ENCODE measurements at regions not wholly inside any gene's neighbourhood (a gene's known extent, or its start where the extent isn't known, plus 50 kb on each side); places are given as distances from the start of the nearest gene placed in this dataset.

DNA sequence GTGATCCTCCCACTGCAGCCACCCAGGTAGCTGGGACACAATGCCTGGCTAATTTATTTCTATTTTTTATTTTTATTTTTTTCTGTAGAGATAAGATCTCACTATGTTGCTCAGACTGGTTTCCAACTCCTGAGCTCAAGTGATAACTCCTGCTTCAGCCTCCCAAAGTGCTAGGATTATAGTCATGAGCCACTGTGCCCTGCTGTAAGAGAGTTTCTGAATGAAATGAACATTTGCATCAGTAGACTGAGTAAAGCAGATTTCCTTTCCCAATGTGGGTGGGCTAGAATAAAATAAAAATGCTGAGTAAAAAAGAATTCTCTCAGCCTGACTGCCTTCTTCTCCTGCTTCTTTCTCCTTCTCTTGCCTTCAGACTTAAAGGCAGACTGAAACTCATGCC is 555.4 kb upstream of the PITX2 start:
- Histone ChIP-seq H3K27me3 (no peaks in the 10 kb centered on the region), H3K36me3 (no peaks in the 10 kb centered on the region), H3K4me3 (no peak overlapping the region), H3K9me3 (no peaks in the 10 kb centered on the region)
- DNase-seq: no peak

DNA sequence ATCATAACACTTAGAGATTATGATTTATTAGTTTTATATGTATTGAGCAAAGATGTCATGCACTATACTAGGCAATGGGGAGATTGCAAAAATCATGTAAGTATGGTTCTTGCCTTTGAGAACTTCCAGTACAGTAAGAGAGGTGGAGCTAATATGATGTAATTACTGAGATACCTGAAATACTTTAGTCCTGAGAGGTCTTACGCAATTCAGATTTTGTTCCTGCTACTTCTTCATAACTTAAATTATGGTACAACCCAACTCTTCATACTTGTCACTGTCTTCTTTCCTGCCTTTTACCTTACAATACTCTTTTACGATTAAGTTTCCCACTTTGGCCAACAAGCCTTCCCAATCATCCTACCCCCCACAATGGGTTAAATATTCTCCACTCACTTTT is 564.2 kb upstream of the PITX2 start:
- DNase-seq: no peak
- Histone ChIP-seq H3K9me3 (no peaks in the 10 kb centered on the region), H3K36me3 (no peaks in the 10 kb centered on the region), H3K27me3 (no peaks in the 10 kb centered on the region), H3K4me3 (no peak overlapping the region)

DNA sequence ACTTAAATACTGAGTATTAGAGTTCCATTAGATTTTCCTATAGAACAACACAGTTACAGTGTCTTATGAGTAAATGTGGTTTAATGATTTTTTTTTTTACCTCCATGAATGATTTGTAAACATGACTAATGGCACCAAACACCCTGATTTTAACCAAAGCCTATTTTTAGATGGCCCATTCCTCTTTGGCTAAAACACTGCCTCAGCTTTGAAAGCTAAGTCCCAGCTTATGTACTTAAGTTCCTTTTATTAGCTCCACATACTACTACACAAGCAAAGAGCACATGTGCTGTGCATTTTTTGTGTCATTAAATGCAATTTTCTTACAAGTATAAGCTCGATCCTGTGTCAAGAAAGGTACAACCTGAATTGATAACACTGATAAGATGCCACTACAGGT is 575.6 kb upstream of the PITX2 start:
- DNase-seq: no peak
- Histone ChIP-seq H3K27me3 (no peaks in the 10 kb centered on the region), H3K4me3 (no peak overlapping the region), H3K9me3 (no peaks in the 10 kb centered on the region), H3K36me3 (no peaks in the 10 kb centered on the region)

DNA sequence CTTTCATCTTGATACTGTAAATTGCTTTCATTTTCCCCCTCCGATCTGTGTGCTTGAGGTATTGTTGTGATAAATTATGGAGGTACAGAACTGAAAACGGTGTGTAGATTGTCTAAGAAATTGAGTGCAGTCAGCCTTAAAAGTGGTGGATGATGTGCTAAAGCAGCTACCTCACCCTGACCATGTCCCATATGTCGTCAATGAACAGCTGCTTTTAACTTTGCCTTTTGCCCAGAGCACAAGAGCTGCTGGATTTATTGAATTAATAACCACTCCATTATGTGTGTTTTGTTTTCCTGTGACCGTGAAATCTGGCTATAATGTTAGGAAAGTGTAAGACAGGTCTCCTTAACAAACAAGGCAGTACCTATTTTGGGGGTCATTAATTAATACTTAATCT is 581.9 kb upstream of the PITX2 start:
- Histone ChIP-seq H3K36me3 (no peaks in the 10 kb centered on the region), H3K9me3 (no peaks in the 10 kb centered on the region), H3K27me3 (no peaks in the 10 kb centered on the region), H3K4me3 (no peak overlapping the region)
- no peak for DNase-seq

DNA sequence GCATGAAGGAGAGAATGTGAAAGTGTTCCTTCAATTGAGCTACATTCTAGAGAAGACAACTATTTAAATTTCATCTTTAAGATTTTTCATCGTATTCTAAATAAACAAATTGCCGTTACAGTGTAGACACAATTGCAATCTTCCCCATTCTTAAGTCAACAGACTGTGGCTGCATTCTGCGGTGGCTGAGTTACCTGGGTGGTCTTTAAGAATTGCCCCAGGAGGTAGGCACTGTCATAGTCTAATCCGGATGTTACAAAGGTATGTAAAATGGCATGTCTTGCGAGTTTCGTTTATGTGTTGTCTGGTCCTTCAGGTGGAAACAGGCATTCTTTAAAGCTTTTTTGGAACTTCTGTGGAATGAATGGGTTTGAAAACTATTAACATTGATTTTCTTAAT is 586.1 kb upstream of the PITX2 start:
- Histone ChIP-seq H3K27me3 (no peaks in the 10 kb centered on the region), H3K36me3 (no peaks in the 10 kb centered on the region), H3K4me3 (no peak overlapping the region), H3K9me3 (no peaks in the 10 kb centered on the region)
- no peak for DNase-seq

DNA sequence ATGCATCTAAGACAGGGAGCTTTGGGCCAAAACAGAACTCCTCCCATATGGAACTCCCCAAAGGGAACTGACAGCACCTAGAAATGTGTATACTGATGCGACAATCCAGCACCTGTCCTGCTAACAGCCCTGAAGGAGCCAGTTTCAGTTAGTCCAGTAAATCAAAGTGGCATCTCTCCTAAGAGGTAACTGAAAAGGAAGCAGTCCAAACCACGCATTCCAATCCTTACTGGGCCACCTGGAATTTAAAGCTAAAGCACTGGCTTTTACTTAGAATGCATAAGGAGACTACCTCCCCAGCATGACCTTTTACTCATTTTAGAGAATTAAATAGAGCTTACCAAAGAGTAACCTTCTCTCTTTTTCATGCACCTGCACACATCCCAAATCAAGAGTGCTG is 586.8 kb upstream of the PITX2 start:
- H3K27me3 ChIP-seq: no peaks in the 10 kb centered on the region
- H3K9me3 ChIP-seq: no peaks in the 10 kb centered on the region
- no peaks in the 10 kb centered on the region for H3K36me3 ChIP-seq
- H3K4me3 ChIP-seq: no peak overlapping the region
- no peak for DNase-seq

DNA sequence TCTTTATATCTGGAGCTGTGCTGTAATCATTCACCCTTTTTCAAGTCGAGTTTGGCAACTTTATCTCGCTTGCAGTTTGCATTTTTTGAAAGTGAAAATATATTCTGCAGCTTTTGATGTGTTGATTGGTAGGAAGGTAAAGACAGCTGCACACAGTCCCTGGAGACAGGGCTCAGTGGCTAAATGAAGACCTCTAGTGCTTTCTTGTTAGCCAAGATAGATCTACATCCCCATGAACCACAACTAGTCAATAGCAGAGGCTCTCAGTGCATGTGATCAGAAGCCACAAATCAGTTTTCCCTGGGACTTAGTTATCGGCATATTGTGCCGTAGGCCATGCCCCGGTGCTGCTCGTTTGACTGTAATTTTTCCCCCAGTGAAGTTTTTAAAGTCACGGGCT is 587.7 kb upstream of the PITX2 start:
- Histone ChIP-seq H3K36me3 (no peaks in the 10 kb centered on the region), H3K27me3 (no peaks in the 10 kb centered on the region), H3K4me3 (no peak overlapping the region), H3K9me3 (no peaks in the 10 kb centered on the region)
- DNase-seq: no peak

DNA sequence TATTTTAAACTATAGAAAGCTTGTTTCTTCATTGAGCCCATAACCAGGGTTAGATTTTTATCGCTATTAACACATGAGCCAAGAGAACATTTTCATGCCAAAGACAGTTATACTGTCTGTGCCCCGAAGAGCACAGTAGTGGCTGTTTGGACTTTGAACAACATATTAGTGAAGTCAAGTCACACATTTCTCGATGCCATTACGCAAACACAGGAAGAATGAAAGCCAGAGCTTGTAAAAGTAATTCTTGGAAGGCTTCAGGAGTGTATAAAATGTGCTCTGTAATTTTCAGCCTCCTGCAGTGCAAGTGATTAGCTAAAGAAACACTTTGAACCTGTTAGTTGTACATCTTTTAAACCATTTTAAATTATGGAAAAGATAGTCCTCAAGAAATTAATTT is 590.7 kb upstream of the PITX2 start:
- no peak overlapping the region for H3K4me3 ChIP-seq
- no peak for DNase-seq
- H3K36me3 ChIP-seq: no peaks in the 10 kb centered on the region
- no peaks in the 10 kb centered on the region for H3K9me3 ChIP-seq
- H3K27me3 ChIP-seq: no peaks in the 10 kb centered on the region

DNA sequence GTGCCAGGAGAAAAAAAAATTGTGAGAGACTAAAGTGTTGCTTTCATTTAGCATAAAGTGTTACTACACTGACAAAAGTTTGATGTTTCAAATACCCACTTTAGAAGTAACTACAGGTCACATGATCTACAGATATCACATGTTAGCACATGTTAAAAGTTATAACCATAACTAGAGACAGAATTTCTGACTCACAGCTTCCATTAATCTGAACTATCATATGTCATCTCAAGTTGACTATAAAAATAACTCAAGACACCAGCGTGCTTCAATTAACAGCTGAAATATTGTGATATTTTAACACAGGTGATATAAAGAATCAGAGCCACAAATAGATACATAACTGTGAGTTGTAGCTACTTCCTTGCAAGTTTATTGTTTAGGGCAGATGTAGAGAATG is 591.5 kb upstream of the PITX2 start:
- Histone ChIP-seq H3K4me3 (no peak overlapping the region), H3K27me3 (no peaks in the 10 kb centered on the region), H3K9me3 (no peaks in the 10 kb centered on the region), H3K36me3 (no peaks in the 10 kb centered on the region)
- DNase-seq: no peak

DNA sequence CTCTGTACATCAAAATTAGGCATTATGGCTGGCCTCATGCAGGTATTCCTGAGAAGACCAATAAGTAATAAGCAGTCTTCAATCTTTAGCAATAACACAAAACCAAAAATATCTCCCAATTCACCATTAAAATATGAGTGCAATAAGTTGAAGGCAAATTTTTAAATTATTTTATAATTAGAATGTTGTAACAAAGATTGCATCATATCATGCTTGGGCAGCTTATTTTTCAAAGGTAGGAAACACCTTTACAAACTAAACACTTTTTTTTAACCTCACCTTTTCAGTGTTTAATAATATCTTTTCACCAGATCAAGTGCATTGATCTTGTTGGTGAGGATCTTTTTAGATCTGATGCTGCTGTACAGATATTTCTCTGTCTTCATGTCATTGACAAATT is 592.9 kb upstream of the PITX2 start:
- Histone ChIP-seq H3K9me3 (no peaks in the 10 kb centered on the region), H3K36me3 (no peaks in the 10 kb centered on the region), H3K4me3 (no peak overlapping the region), H3K27me3 (no peaks in the 10 kb centered on the region)
- DNase-seq: no peak

DNA sequence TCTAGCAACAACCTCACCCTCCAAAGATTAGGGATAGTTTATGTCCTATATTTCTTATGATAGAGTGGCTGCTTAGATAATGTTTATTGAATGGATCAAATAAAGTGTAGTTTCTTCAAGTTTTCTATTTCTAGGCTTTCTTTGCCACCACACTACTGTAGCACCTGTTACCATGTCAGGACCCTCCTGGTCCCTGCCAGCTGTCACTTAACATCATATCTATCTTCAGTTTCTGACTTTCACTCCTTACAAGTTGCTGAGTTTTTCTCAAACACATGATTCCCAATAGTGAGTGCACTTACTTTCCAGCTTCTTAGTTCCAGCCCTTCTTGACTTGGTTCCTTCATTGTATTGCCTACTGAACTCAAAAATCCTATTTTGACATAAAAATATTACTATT is 593.9 kb upstream of the PITX2 start:
- Histone ChIP-seq H3K36me3 (no peaks in the 10 kb centered on the region), H3K27me3 (no peaks in the 10 kb centered on the region), H3K9me3 (no peaks in the 10 kb centered on the region), H3K4me3 (no peak overlapping the region)
- no peak for DNase-seq

DNA sequence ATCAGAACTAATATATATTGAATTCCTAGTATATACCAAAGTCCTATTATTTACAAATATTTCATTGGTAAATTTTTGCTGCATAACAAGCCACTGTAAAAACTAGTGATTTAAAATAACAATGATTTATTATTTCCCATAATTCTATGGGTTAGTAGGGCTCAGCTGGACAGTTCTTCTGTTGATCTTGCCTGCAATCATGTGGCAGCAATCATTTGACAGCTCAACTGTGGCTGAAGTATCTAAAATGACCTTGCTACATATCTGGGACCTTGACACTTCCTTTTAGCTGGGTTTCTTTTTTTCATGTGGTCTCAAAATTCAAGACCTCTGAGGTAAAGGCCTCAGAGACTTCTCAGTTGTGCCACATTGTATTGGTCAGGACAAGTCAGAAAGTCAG is 598.5 kb upstream of the PITX2 start:
- Histone ChIP-seq H3K27me3 (no peaks in the 10 kb centered on the region), H3K36me3 (no peaks in the 10 kb centered on the region), H3K9me3 (no peaks in the 10 kb centered on the region), H3K4me3 (no peak overlapping the region)
- no peak for DNase-seq

DNA sequence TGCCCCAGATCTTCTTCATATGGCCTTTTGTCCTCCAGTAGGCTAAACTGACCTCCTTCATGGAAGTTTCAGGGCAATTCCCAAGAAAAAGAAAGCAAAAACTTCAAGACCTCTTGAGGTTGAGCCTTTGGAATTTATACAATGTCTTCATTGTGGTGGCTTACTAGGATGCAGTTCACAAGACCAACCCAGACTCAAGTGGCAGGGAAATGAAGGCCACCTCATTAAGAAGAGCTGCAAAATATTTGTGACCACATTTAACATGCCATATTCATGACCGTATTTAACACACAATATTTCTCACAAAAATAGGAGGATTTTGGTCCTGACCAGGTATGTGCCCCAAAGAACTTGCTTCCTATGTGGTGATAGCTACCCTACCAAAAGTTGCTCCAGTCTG is 605.5 kb upstream of the PITX2 start:
- H3K9me3 ChIP-seq: no peaks in the 10 kb centered on the region
- no peaks in the 10 kb centered on the region for H3K36me3 ChIP-seq
- no peak overlapping the region for H3K4me3 ChIP-seq
- no peaks in the 10 kb centered on the region for H3K27me3 ChIP-seq
- no peak for DNase-seq

DNA sequence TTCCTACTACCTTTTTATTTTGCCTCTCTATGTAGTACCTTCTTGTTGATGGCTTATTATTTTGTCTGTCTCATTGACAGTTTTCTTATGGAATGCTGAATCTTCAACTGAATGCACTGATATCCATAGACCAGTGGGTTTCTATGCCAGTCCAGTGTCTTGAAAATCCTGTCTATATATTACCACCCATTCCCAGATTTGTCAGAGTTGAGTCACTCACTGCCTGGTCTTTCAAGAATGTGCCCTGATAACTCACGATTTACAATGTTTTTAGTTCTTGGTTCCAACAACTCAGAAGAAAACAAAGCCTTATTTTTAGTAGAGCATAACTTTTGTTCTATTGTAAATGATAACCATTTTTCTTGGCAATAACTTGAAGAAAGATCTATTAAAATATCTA is 606.0 kb upstream of the PITX2 start:
- Histone ChIP-seq H3K4me3 (no peak overlapping the region), H3K27me3 (no peaks in the 10 kb centered on the region), H3K36me3 (no peaks in the 10 kb centered on the region), H3K9me3 (no peaks in the 10 kb centered on the region)
- DNase-seq: peak; percentile 15

DNA sequence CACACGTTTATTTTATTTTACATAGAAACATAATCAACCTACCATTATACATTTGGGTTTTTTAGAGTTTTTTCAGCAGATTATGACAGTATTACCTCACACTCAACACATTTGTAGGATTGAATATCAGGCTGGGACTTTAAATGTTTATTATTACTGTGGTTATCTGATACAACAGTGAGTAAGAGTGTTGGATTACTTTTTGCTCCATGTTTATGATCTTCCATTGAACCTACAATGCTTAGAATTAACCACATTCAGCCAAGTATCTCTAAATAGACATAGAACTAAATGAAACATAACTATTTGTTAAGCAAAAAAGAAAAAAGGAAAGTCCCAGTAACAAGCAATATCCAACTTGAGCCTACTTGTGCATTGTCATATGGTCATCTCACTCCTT is 607.4 kb upstream of the PITX2 start:
- Histone ChIP-seq H3K36me3 (no peaks in the 10 kb centered on the region), H3K9me3 (no peaks in the 10 kb centered on the region), H3K27me3 (no peaks in the 10 kb centered on the region), H3K4me3 (no peak overlapping the region)
- no peak for DNase-seq

DNA sequence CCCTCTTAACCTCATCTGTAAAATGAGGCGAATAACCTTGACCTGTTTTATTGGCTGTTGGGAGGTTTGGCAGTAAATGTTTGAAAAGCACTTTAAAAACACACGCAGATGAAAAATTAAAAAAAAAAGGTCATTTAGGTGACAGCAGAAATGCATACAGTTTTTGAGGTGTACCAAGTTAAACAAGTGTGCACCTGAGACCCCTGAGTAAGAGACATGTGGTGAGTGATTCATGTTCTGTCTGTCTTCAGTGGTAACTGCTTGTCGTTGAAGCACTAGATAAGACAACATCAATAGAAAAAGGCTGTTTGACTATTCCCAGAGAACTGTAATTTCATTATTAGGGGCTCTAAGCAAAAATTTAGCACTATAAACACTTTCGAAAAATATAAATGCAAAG is 608.4 kb upstream of the PITX2 start:
- Histone ChIP-seq H3K27me3 (no peaks in the 10 kb centered on the region), H3K36me3 (no peaks in the 10 kb centered on the region), H3K9me3 (no peaks in the 10 kb centered on the region), H3K4me3 (no peak overlapping the region)
- no peak for DNase-seq

DNA sequence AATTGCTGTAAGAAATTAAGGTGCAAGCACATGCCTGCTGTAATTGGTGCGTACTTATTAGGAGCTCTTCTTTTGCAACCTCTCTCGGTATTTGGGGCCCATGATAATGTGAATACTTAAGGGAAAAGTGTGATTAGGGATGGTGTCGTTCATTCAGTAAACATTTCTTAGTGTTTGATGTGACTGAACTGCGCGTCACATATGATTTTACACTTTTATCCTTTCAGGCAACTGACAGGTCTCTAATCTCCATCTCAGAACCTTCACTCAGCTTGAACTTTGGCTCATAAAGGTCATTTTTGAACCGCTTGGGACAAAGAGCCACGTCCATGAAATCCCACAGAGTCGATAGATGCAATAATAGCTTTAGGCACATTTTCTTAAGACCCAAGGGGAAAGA is 612.1 kb upstream of the PITX2 start:
- no peaks in the 10 kb centered on the region for H3K27me3 ChIP-seq
- no peaks in the 10 kb centered on the region for H3K9me3 ChIP-seq
- no peak for DNase-seq
- no peaks in the 10 kb centered on the region for H3K36me3 ChIP-seq
- H3K4me3 ChIP-seq: no peak overlapping the region

DNA sequence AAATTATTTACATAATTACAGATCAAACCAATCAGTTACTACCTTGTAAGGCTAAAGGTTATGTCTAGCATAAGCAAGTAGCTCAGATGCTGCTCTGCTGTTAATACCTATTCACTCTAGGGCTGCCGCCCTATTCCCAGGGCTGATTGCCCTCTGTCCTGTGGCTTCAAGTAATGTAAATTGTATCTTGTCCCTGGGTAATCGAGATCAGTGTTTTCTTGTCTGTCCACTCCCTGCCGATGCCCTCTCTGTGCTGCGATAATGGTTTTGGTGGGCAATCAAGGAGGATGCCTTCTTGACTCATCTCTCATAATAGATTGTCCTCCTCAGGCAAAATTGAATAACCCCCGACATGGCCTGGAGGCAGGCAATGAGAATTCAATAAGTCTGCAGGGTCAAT is 641.0 kb upstream of the PITX2 start:
- DNase-seq: no peak
- Histone ChIP-seq H3K27me3 (no peaks in the 10 kb centered on the region), H3K9me3 (no peaks in the 10 kb centered on the region), H3K36me3 (no peaks in the 10 kb centered on the region), H3K4me3 (no peak overlapping the region)

DNA sequence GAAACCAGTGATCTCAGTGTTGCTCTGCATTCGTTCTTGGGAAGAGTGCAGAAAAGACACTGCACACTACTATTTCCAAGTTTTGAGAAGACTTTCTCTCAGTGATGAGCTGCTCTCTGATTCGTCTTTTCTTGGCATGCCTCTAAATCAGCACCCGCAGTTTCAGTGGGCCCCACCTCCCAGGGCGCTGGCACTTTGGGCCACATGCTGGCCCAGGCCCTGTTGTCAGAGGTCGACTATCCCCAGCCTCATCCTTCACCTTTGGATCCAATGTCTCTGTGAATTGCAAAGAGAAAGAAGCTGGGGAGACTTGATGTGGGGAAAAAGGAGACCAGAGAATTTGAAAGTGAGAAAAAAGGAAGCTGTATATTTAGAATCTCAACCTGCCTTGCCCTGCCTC is 644.1 kb upstream of the PITX2 start:
- DNase-seq: no peak
- no peak overlapping the region for H3K4me3 ChIP-seq

More for the DNA sequence above, 644.1 kb upstream of the PITX2 start:
- no peaks in the 10 kb centered on the region for H3K36me3 ChIP-seq
- H3K9me3 ChIP-seq: no peaks in the 10 kb centered on the region
- H3K27me3 ChIP-seq: no peaks in the 10 kb centered on the region

Measured in MG63 (cell line).